ENCODE measurements at regions not wholly inside any gene's neighbourhood (a gene's known extent, or its start where the extent isn't known, plus 50 kb on each side); places are given as distances from the start of the nearest gene placed in this dataset.
"Not testable (repeated sequence)": the region's sequence is repeated elsewhere in the genome, so short reads cannot be mapped to it uniquely, and the experiment has no call there.

GRCh38 chr11:45414088-45414487, 127.9 kb upstream of the SYT13 start:
- in situ Hi-C loops (cut with HindIII; ENCODE audit: low sequenced_read_pairs) = loop anchor here (5.0 kb wide), 1 partner anchor 83 kb away; no protein-coding TSS in a partner anchor

DNA sequence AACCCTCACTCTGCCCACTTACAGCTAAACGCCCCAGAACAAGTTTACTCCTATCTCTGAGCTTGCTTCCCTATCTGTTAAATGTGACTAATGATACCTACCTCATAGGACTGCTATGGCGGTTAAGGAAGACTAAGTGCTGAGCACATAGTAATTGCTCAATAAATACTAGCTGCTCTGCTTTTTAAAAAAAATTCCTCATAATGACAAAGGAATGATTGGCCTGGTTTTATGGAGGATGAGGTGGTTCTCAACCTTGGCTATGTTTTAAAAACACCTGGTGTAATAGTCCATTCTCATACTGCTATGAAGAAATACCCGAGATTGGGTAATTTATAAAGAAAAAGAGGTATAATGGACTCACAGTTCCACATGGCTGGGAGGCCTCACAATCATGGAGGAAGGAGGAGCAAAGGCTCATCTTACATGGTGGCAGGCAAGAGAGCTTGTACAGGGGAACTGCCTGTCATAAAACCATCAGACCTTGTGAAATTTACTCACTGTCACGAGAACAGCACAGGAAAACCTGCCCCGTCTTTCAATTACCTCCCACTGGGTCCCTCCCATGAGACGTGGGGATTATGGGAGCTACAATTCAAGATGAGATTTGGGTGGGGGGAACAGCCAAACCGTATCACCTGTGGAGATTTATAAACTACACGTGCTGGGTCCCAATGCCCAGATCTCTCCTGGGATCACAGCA, 127.2 kb upstream of the SYT13 start:
- in situ Hi-C loops (cut with HindIII; ENCODE audit: low sequenced_read_pairs) = loop anchor here (5.0 kb wide), 1 partner anchor 84 kb away; no protein-coding TSS in a partner anchor

DNA sequence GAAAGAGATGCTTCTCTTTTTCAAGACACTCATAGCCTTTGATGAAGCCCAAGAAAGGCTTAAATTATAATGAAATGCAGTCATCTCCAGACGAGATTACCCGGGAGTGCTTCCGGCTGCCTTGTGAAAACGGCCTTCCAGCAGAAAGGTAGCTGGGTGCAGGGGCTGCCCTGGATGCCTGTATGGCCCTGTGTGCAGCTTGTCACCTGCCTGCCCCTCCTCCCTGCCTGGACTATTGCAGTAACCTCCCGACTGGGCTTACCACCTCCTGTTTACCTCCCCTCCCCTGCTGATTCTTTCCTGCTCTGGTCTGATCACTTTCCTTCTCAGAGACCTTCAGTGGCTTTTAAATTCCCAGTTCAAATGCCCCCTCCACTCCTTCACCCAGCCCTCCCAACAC, 126.4 kb upstream of the SYT13 start:
- in situ Hi-C loops (cut with HindIII; ENCODE audit: low sequenced_read_pairs) = loop anchor here (5.0 kb wide), 1 partner anchor 85 kb away; no protein-coding TSS in a partner anchor

GRCh38 chr11:45412051-45412471, 125.9 kb upstream of the SYT13 start:
- in situ Hi-C loops (cut with HindIII; ENCODE audit: low sequenced_read_pairs) = loop anchor here (5.0 kb wide), 1 partner anchor 85 kb away; no protein-coding TSS in a partner anchor

DNA sequence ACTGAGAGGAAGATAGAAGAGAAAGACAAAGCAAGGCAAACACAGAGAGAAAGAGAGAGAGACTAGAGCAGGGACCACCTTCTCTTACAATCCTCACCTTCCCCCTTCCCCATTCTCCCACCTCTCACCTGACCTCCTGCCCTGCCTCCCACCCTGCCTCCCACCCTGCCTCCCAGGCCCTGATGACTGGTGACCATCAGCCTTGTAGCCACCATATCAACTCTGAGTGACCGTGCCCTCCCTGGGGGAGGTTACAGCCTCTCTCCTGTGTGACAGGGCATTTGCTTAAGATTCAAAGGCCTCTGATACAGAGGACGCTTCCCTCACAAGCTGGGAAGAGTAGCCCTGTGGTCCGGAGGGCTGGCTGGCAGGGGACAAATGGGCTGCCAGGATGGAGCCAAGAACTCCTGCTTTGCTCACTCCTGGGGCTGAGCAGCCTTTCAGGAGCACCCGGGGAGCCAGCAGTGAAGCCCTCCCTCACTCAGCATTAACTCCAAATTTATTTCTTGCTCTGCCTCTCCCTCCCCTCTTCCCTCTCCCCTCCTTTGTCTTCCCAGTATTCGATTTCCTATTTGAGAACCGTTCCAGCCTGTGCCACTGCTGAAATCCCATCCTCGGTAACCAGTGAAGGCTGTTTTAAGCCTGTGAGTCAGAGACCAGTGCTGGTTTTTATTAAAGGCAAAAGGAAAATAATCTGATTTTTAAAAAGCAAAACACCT, 125.2 kb upstream of the SYT13 start:
- in situ Hi-C loops (cut with HindIII; ENCODE audit: low sequenced_read_pairs) = loop anchor here (5.0 kb wide), 1 partner anchor 86 kb away; no protein-coding TSS in a partner anchor

- in situ Hi-C loops (cut with HindIII; ENCODE audit: low sequenced_read_pairs) = loop anchor here (5.0 kb wide), 1 partner anchor 87 kb away; no protein-coding TSS in a partner anchor
Measured at GRCh38 chr11:45410391-45411227, 124.5 kb upstream of the SYT13 start.

- in situ Hi-C loops (cut with HindIII; ENCODE audit: low sequenced_read_pairs) = no loop called here
Measured at GRCh38 chr11:45409587-45409986, 123.4 kb upstream of the SYT13 start.

- in situ Hi-C loops (cut with HindIII; ENCODE audit: low sequenced_read_pairs) = no loop called here
Measured at GRCh38 chr11:45407226-45407625, 121.1 kb upstream of the SYT13 start.

- in situ Hi-C loops (cut with HindIII; ENCODE audit: low sequenced_read_pairs) = no loop called here
Measured at GRCh38 chr11:45405916-45406670, 120.0 kb upstream of the SYT13 start.

DNA sequence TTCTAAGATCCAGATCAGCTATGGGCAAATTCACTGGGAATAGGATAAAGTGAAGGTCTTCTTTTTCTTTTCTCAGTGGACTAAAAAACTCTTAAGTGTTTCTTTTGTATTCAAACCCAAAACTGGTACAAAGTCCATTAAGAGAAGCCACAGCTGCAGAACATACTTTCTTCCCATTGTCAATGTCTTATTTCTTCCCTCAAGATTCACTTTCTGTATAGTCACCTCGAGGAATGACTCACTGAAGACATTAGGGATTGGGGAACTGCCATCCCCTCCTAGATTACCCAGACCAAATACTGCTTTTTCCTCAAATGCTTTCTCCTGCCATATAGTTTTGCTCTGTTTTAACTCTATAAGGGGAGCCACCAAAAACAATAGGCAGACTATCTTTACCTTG, 117.4 kb upstream of the SYT13 start:
- in situ Hi-C loops (cut with HindIII; ENCODE audit: low sequenced_read_pairs) = not testable (repeated sequence)

DNA sequence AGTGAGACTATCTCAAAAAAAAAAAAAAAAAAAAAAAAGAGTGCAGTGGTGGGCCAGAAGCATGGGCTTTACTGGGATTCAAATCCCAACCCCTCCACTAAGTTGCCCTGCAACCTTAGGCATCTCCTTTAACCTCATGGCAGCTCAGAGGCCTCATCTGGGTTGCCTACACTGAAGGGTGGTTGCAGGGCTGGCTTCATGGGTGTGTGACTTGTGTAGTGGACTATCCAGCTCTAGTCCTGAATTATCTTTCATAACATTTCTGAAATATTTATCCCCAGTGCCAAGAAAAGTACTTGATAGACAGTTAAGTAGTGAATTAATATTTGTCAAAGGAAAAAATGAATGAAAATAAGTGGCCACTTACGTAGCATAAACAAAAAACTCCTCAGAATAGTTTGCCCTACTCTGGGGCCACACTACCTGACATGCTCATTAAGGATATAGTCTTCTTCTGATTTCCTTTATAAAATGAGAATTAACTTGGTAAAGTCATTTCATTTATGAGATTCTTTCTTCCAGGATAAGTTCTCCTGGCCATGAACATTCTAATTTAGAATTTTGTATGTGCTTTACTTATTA, 116.0 kb upstream of the SYT13 start:
- in situ Hi-C loops (cut with HindIII; ENCODE audit: low sequenced_read_pairs) = no loop called here

GRCh38 chr11:45400591-45400990, 114.5 kb upstream of the SYT13 start:
- in situ Hi-C loops (cut with HindIII; ENCODE audit: low sequenced_read_pairs) = no loop called here

DNA sequence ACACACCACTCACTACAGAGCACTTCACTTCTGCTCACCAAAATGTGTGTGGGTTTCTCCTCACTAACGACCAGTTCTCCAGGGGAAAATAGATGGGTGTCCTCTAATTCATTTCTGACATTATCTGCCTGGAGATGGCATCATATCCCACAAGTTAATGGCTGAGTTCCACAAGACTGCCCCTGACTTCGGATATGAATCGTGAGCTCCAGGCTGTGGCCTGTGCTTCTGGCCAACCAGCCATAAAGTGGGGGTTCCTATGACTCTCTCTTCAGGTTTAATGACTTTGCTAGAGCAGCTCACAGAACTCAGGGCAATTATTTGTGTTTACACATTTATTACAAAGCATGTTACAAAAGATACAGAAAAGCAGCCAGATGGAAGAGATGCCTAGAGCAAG, 113.0 kb upstream of the SYT13 start:
- in situ Hi-C loops (cut with HindIII; ENCODE audit: low sequenced_read_pairs) = no loop called here

DNA sequence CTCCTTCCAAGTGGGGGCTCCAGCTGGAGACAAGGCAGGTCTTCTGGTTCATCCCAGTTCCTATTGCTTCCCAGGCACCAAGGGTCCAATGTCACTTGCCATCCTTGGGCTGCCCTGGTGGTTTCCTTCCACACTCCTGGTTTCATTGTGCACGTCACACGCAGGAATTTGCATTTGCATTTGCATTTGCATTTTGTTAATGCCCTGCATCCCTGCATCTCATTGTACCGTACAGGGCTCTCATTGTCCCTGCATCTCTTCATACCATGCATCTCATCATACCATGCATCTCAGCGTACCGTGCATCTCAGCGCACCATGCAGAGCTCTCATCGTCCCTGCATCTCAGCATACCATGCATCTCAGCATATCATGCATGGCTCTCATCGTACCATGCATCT, 112.2 kb upstream of the SYT13 start:
- in situ Hi-C loops (cut with HindIII; ENCODE audit: low sequenced_read_pairs) = no loop called here

GRCh38 chr11:45396394-45396793, 110.3 kb upstream of the SYT13 start:
- in situ Hi-C loops (cut with HindIII; ENCODE audit: low sequenced_read_pairs) = no loop called here

- in situ Hi-C loops (cut with HindIII; ENCODE audit: low sequenced_read_pairs) = no loop called here
Measured at GRCh38 chr11:45395947-45396346, 109.8 kb upstream of the SYT13 start.

DNA sequence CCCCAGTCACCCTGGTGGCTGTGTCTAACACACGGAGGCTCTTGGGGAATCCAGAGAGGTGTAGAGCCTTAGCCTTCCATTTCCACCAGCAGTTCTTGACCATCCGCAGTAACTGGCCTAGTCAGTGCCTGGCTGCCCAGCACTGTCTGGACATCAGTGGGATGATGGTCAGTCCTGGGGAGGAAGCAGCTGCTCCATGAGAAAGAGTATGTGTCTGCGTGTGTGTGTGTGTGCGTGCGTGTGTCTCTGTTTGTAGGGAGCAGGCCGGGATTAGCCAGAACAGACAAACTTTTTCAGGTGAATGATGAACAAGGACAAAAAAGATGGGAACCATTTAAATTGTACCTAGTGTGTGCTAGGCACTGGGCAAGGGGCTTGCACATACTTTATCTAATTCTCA, 109.3 kb upstream of the SYT13 start:
- in situ Hi-C loops (cut with HindIII; ENCODE audit: low sequenced_read_pairs) = no loop called here

GRCh38 chr11:45394294-45395085, 108.3 kb upstream of the SYT13 start:
- in situ Hi-C loops (cut with HindIII; ENCODE audit: low sequenced_read_pairs) = loop anchor here (5.0 kb wide), 1 partner anchor 268 kb away; no protein-coding TSS in a partner anchor

GRCh38 chr11:45393826-45394225, 107.7 kb upstream of the SYT13 start:
- in situ Hi-C loops (cut with HindIII; ENCODE audit: low sequenced_read_pairs) = loop anchor here (5.0 kb wide), 1 partner anchor 268 kb away; no protein-coding TSS in a partner anchor

Data from endothelial cell of hepatic sinusoid (primary cell).